Neural progenitor cell (in vitro differentiated cells): ENCODE measurements at regions not wholly inside any gene's neighbourhood (a gene's known extent, or its start where the extent isn't known, plus 50 kb on each side); places are given as distances from the start of the nearest gene placed in this dataset.
A peak's percentile ranks its signal among the peaks of the same experiment; 100 is the strongest.

ENCODE experiments used
- DNase-seq: peaks from one replicate; pipeline ENCODE4 v3.0.0-alpha.2; 2016; ENCODE audit warnings: low spot score
- H2AFZ ChIP-seq: fragments of 200-600 bp; sonication (generic); replicated peaks from 2 replicates; pipeline ENCODE4 v1.6.1; 2016; ENCODE audit warnings: antibody characterized with exemption
- H3F3A ChIP-seq: fragments of 200-600 bp; sonication (generic); 2 replicates; pipeline ENCODE4 v1.6.1; 2016; ENCODE audit warnings: antibody characterized with exemption, low read depth
- H3K27ac ChIP-seq: fragments of 200-600 bp; sonication (generic); 2 replicates; pipeline ENCODE4 v1.5.1; 2016; ENCODE audit warnings: mild to moderate bottlenecking
- H3K27me3 ChIP-seq: fragments of 200-600 bp; sonication (generic); 2 replicates; pipeline ENCODE4 v1.6.1; 2016; ENCODE audit warnings: mild to moderate bottlenecking, moderate library complexity
- H3K36me3 ChIP-seq: fragments of 200-600 bp; sonication (generic); 2 replicates; pipeline ENCODE4 v1.5.1; 2016
- H3K4me1 ChIP-seq: fragments of 200-600 bp; sonication (generic); 2 replicates; pipeline ENCODE4 v1.6.1; 2016; ENCODE audit warnings: mixed run types
- H3K4me2 ChIP-seq: fragments of 200-600 bp; sonication (generic); 2 replicates; pipeline ENCODE4 v1.6.1; 2016
- H3K4me3 ChIP-seq: fragments of 200-600 bp; sonication (generic); 2 replicates; pipeline ENCODE4 v1.5.1; 2016
- H3K79me2 ChIP-seq: fragments of 200-600 bp; sonication (generic); 2 replicates; pipeline ENCODE4 v1.6.1; 2016; ENCODE audit warnings: low read depth
- H3K9ac ChIP-seq: fragments of 200-600 bp; sonication (generic); 2 replicates; pipeline ENCODE4 v1.6.1; 2016
- H3K9me3 ChIP-seq: fragments of 200-600 bp; sonication (generic); 2 replicates; pipeline ENCODE4 v1.5.1; 2016; ENCODE audit warnings: low read depth
- H4K20me1 ChIP-seq: fragments of 200-600 bp; sonication (generic); 2 replicates; pipeline ENCODE4 v1.6.1; 2016; ENCODE audit warnings: low read depth
- H3K27ac Mint-ChIP-seq: 3 replicates; pipeline ENCODE4 v1.8.0; 2021; ENCODE audit warnings: mixed read lengths
- H3K27me3 Mint-ChIP-seq: 2 replicates; pipeline ENCODE4 v1.8.0; 2022; ENCODE audit warnings: low read depth, mild to moderate bottlenecking, inconsistent platforms, moderate library complexity, mixed read lengths; ENCODE audit not compliant: insufficient read depth
- H3K36me3 Mint-ChIP-seq: 3 replicates; pipeline ENCODE4 v1.8.0; 2021; ENCODE audit warnings: mixed read lengths
- H3K4me1 Mint-ChIP-seq: 3 replicates; pipeline ENCODE4 v1.8.0; 2021; ENCODE audit warnings: mixed read lengths
- H3K4me3 Mint-ChIP-seq: 3 replicates; pipeline ENCODE4 v1.8.0; 2021; ENCODE audit warnings: mild to moderate bottlenecking, moderate library complexity, mixed read lengths
- H3K9me3 Mint-ChIP-seq: 3 replicates; pipeline ENCODE4 v1.8.0; 2020; ENCODE audit warnings: mixed read lengths
- CTCF ChIP-seq: fragments of 200-600 bp; sonication (generic); IDR thresholded peaks from 2 replicates; pipeline ENCODE4 v1.5.1; 2017; ENCODE audit warnings: antibody characterized with exemption, mild to moderate bottlenecking
- EZH2 ChIP-seq: fragments of 200-600 bp; sonication (generic); IDR thresholded peaks from 2 replicates; pipeline ENCODE4 v1.6.1; 2017; ENCODE audit warnings: antibody characterized with exemption, mild to moderate bottlenecking, moderate library complexity
- EZH2phosphoT487 ChIP-seq: fragments of 200-600 bp; sonication (generic); IDR thresholded peaks from 2 replicates; pipeline ENCODE4 v1.6.1; 2017; ENCODE audit warnings: antibody characterized with exemption

GRCh38 chrX:88613338-88613737 is 133.7 kb upstream of the CPXCR1 start:
- no peaks in the 10 kb centered on the region for H3K4me1 ChIP-seq
- H3K4me2 ChIP-seq: no peak overlapping the region
- no peak overlapping the region for H3K4me3 ChIP-seq
- H2AFZ ChIP-seq: peak overlapping the region; percentile 83
- H3K36me3 ChIP-seq: no peaks in the 10 kb centered on the region
- H3K27me3 Mint-ChIP-seq: no peaks in the 10 kb centered on the region
- no peaks in the 10 kb centered on the region for H3K9me3 Mint-ChIP-seq
- no peak overlapping the region for H3K27ac Mint-ChIP-seq
- H4K20me1 ChIP-seq: no peaks in the 10 kb centered on the region
- no peaks in the 10 kb centered on the region for H3K9me3 ChIP-seq
- DNase-seq: peak; percentile 77
- H3K36me3 Mint-ChIP-seq: no peaks in the 10 kb centered on the region
- no peaks in the 10 kb centered on the region for H3K27me3 ChIP-seq
- no peak overlapping the region for H3K9ac ChIP-seq
- no peak overlapping the region for H3K27ac ChIP-seq
- no peaks in the 10 kb centered on the region for H3F3A ChIP-seq
- TF ChIP-seq CTCF: peak; percentile 90
- no peak for TF ChIP-seq EZH2
- H3K4me3 Mint-ChIP-seq: no peak overlapping the region
- H3K4me1 Mint-ChIP-seq: no peaks in the 10 kb centered on the region
- no peaks in the 10 kb centered on the region for H3K79me2 ChIP-seq

GRCh38 chrX:88621278-88621677 is 125.7 kb upstream of the CPXCR1 start:
- Histone ChIP-seq H3K9me3 (no peaks in the 10 kb centered on the region), H3K79me2 (no peaks in the 10 kb centered on the region), H3F3A (no peaks in the 10 kb centered on the region), H4K20me1 (no peaks in the 10 kb centered on the region), H3K9ac (no peak overlapping the region), H3K4me2 (no peak overlapping the region), H2AFZ (no peak overlapping the region), H3K36me3 (no peaks in the 10 kb centered on the region), H3K4me1 (no peaks in the 10 kb centered on the region), H3K27ac (no peak overlapping the region), H3K27me3 (no peaks in the 10 kb centered on the region), H3K4me3 (no peak overlapping the region)
- H3K4me1 Mint-ChIP-seq: no peaks in the 10 kb centered on the region
- no peak overlapping the region for H3K27ac Mint-ChIP-seq
- H3K4me3 Mint-ChIP-seq: no peak overlapping the region
- H3K9me3 Mint-ChIP-seq: no peaks in the 10 kb centered on the region
- TF ChIP-seq EZH2 (no peak), CTCF (no peak), EZH2phosphoT487 (no peak)
- no peaks in the 10 kb centered on the region for H3K27me3 Mint-ChIP-seq
- no peak for DNase-seq
- no peaks in the 10 kb centered on the region for H3K36me3 Mint-ChIP-seq

- Histone ChIP-seq H3K27ac (no peak overlapping the region), H3K36me3 (no peaks in the 10 kb centered on the region), H4K20me1 (no peaks in the 10 kb centered on the region), H3K27me3 (no peaks in the 10 kb centered on the region), H3K79me2 (no peaks in the 10 kb centered on the region), H3K4me3 (no peak overlapping the region), H3K4me2 (no peak overlapping the region), H3F3A (no peaks in the 10 kb centered on the region), H3K9ac (no peak overlapping the region), H2AFZ (no peak overlapping the region), H3K9me3 (no peaks in the 10 kb centered on the region), H3K4me1 (no peaks in the 10 kb centered on the region)
- H3K36me3 Mint-ChIP-seq: no peaks in the 10 kb centered on the region
- H3K4me1 Mint-ChIP-seq: no peaks in the 10 kb centered on the region
- no peak overlapping the region for H3K27ac Mint-ChIP-seq
- no peak overlapping the region for H3K4me3 Mint-ChIP-seq
- DNase-seq: no peak
- H3K9me3 Mint-ChIP-seq: peaks cover 2% of the 10 kb centered on the region
- TF ChIP-seq CTCF (no peak), EZH2phosphoT487 (no peak), EZH2 (no peak)
- H3K27me3 Mint-ChIP-seq: no peaks in the 10 kb centered on the region
Measured at GRCh38 chrX:88655460-88655859, 91.6 kb upstream of the CPXCR1 start.

GRCh38 chrX:88660836-88661235 is 86.2 kb upstream of the CPXCR1 start:
- Histone ChIP-seq H3K4me2 (no peak overlapping the region), H3K27me3 (no peaks in the 10 kb centered on the region), H3F3A (no peaks in the 10 kb centered on the region), H3K36me3 (no peaks in the 10 kb centered on the region), H3K9me3 (no peaks in the 10 kb centered on the region), H2AFZ (peak overlapping the region; percentile 50), H4K20me1 (no peaks in the 10 kb centered on the region), H3K79me2 (no peaks in the 10 kb centered on the region), H3K4me3 (no peak overlapping the region), H3K9ac (no peak overlapping the region), H3K4me1 (no peaks in the 10 kb centered on the region), H3K27ac (no peak overlapping the region)
- H3K9me3 Mint-ChIP-seq: peaks cover 2% of the 10 kb centered on the region
- H3K27ac Mint-ChIP-seq: no peak overlapping the region
- no peak for DNase-seq
- TF ChIP-seq EZH2 (no peak), EZH2phosphoT487 (no peak), CTCF (no peak)
- no peak overlapping the region for H3K4me3 Mint-ChIP-seq
- no peaks in the 10 kb centered on the region for H3K36me3 Mint-ChIP-seq
- H3K4me1 Mint-ChIP-seq: no peaks in the 10 kb centered on the region
- no peaks in the 10 kb centered on the region for H3K27me3 Mint-ChIP-seq
